Left lung (tissue), 4 donors: ENCODE measurements at regions not wholly inside any gene's neighbourhood (a gene's known extent, or its start where the extent isn't known, plus 50 kb on each side); places are given as distances from the start of the nearest gene placed in this dataset.

Experiments
- ATAC-seq: fragments of 200-7000 bp; cut with Tn5 transposase; one replicate; pipeline ENCODE4 v1.9.1; 2020; ENCODE audit warnings: moderate library complexity
- DNase-seq, 4 donors: peaks; one replicate each; pipeline ENCODE4 v3.0.0-alpha.2; 2013 to 2020
- H3K27ac ChIP-seq, 2 donors: fragments of 200-600 bp; sonication (generic) in 1 of 2; one replicate each; pipeline versions ENCODE4 v1.5.0 to v1.8.0; 2020 to 2021
- H3K27me3 ChIP-seq, 2 donors: fragments of 200-600 bp; sonication (generic) in 1 of 2; one replicate each; pipeline versions ENCODE4 v1.5.0 to v1.8.0; 2020 to 2021
- H3K36me3 ChIP-seq, 2 donors: fragments of 200-600 bp; sonication (generic) in 1 of 2; one replicate each; pipeline versions ENCODE4 v1.5.0 to v1.8.0; 2020 to 2021
- H3K4me1 ChIP-seq, 2 donors: fragments of 200-600 bp; one replicate each; pipeline ENCODE4 v1.8.0; 2021
- H3K4me3 ChIP-seq, 2 donors: fragments of 200-600 bp; sonication (generic) in 1 of 2; one replicate each; pipeline versions ENCODE4 v1.5.0 to v1.8.0; 2020 to 2021; ENCODE audit warnings: mild to moderate bottlenecking in 1 of 2
- H3K9me3 ChIP-seq, 2 donors: fragments of 200-600 bp; sonication (generic) in 1 of 2; one replicate each; pipeline versions ENCODE4 v1.5.0 to v1.8.0; 2020 to 2021
- CTCF ChIP-seq, 2 donors: fragments of 200-600 bp; sonication (generic) in 1 of 2; IDR thresholded peaks; one replicate each; pipeline versions ENCODE4 v1.5.0 to v1.8.0; 2021; ENCODE audit warnings: antibody characterized with exemption in 2 of 2
- intact Hi-C, 2 donors: fragments of 100-400 bp; cut with DNase I; formaldehyde crosslinking; loops; one replicate each; pipeline versions ENCODE4 v1.11.2 to v1.14.2; 2022
- donor health status: DM: no; HTN: yes; CAD: no.
- donor health status: DM: no; HTN: no; CAD: no.

GRCh38 chr9:119795395-119795794 is 426.2 kb upstream of the BRINP1 start:
- no peaks in the 10 kb centered on the region for H3K9me3 ChIP-seq
- no peak for DNase-seq
- no peaks in the 10 kb centered on the region for H3K36me3 ChIP-seq
- intact Hi-C loops: no loop called here
- no peak overlapping the region for H3K4me3 ChIP-seq
- no peaks in the 10 kb centered on the region for H3K4me1 ChIP-seq
- H3K27ac ChIP-seq: no peak overlapping the region
- no peak for ATAC-seq
- no peak for TF ChIP-seq CTCF (IDR thresholded peaks at IDR 0.05)
- H3K27me3 ChIP-seq: no peaks in the 10 kb centered on the region

GRCh38 chr9:119794836-119795235 is 425.6 kb upstream of the BRINP1 start:
- no peak for TF ChIP-seq CTCF (IDR thresholded peaks at IDR 0.05)
- no peaks in the 10 kb centered on the region for H3K4me1 ChIP-seq
- no peaks in the 10 kb centered on the region for H3K27me3 ChIP-seq
- DNase-seq (no peak), ATAC-seq (no peak)
- intact Hi-C loops: no loop called here
- no peak overlapping the region for H3K4me3 ChIP-seq
- no peaks in the 10 kb centered on the region for H3K36me3 ChIP-seq
- H3K27ac ChIP-seq: no peak overlapping the region
- no peaks in the 10 kb centered on the region for H3K9me3 ChIP-seq

GRCh38 chr9:119793218-119793617 is 424.0 kb upstream of the BRINP1 start:
- no peak for DNase-seq
- H3K4me1 ChIP-seq: no peaks in the 10 kb centered on the region
- H3K4me3 ChIP-seq: no peak overlapping the region
- no peaks in the 10 kb centered on the region for H3K9me3 ChIP-seq
- ATAC-seq: no peak
- intact Hi-C loops: no loop called here
- H3K27me3 ChIP-seq: no peaks in the 10 kb centered on the region
- no peaks in the 10 kb centered on the region for H3K36me3 ChIP-seq
- TF ChIP-seq CTCF (IDR thresholded peaks at IDR 0.05): no peak
- no peak overlapping the region for H3K27ac ChIP-seq

- intact Hi-C loops: no loop called here
Measured at GRCh38 chr9:119792242-119792641, 423.0 kb upstream of the BRINP1 start.

GRCh38 chr9:119789987-119790386 is 420.8 kb upstream of the BRINP1 start:
- Histone ChIP-seq H3K27ac (no peak overlapping the region), H3K9me3 (no peaks in the 10 kb centered on the region), H3K4me3 (no peak overlapping the region), H3K27me3 (no peaks in the 10 kb centered on the region), H3K4me1 (no peaks in the 10 kb centered on the region), H3K36me3 (no peaks in the 10 kb centered on the region)
- intact Hi-C loops: no loop called here
- ATAC-seq (no peak), DNase-seq (no peak)
- no peak for TF ChIP-seq CTCF (IDR thresholded peaks at IDR 0.05)

More at GRCh38 chr9:119792242-119792641, 423.0 kb upstream of the BRINP1 start:
- Histone ChIP-seq H3K4me1 (no peaks in the 10 kb centered on the region), H3K36me3 (no peaks in the 10 kb centered on the region), H3K27ac (no peak overlapping the region), H3K27me3 (no peaks in the 10 kb centered on the region), H3K4me3 (no peak overlapping the region), H3K9me3 (no peaks in the 10 kb centered on the region)
- DNase-seq (no peak), ATAC-seq (no peak)
- no peak for TF ChIP-seq CTCF (IDR thresholded peaks at IDR 0.05)
